GM23338 (cell line): ENCODE measurements at regions not wholly inside any gene's neighbourhood (a gene's known extent, or its start where the extent isn't known, plus 50 kb on each side); places are given as distances from the start of the nearest gene placed in this dataset.

Experiments
- ATAC-seq: fragments of 200-7000 bp; cut with Tn5 transposase; 3 replicates; pipeline ENCODE4 v1.9.1; 2020
- DNase-seq: peaks from one replicate; pipeline ENCODE4 v3.0.0-alpha.2; 2015; ENCODE audit warnings: low spot score
- H2AFZ ChIP-seq: fragments of 200-600 bp; sonication (generic); 2 replicates; pipeline ENCODE4 v1.8.0; 2016; ENCODE audit warnings: antibody characterized with exemption, mild to moderate bottlenecking, moderate library complexity
- H3F3A ChIP-seq: fragments of 200-600 bp; sonication (generic); replicated peaks from 2 replicates; pipeline ENCODE4 v1.8.0; 2017; ENCODE audit warnings: antibody characterized with exemption, mixed run types, low read depth
- H3K27ac ChIP-seq: fragments of 200-600 bp; sonication (generic); 2 replicates; pipeline ENCODE4 v1.6.1; 2016; ENCODE audit warnings: low read depth
- H3K27me3 ChIP-seq: fragments of 200-600 bp; sonication (generic); 2 replicates; pipeline ENCODE4 v1.8.0; 2016; ENCODE audit warnings: mild to moderate bottlenecking, mixed run types, moderate library complexity; ENCODE audit not compliant: insufficient read depth
- H3K36me3 ChIP-seq: fragments of 200-600 bp; sonication (generic); 2 replicates; pipeline ENCODE4 v1.8.0; 2016; ENCODE audit warnings: mild to moderate bottlenecking; ENCODE audit not compliant: insufficient read depth
- H3K4me1 ChIP-seq: fragments of 200-600 bp; sonication (generic); 2 replicates; pipeline ENCODE4 v1.8.0; 2016; ENCODE audit warnings: mild to moderate bottlenecking, moderate library complexity; ENCODE audit not compliant: insufficient read depth
- H3K4me2 ChIP-seq: fragments of 200-600 bp; sonication (generic); 2 replicates; pipeline ENCODE4 v1.7.1; 2017; ENCODE audit warnings: mixed run types
- H3K4me3 ChIP-seq: fragments of 200-600 bp; sonication (generic); 2 replicates; pipeline ENCODE4 v1.6.1; 2016; ENCODE audit warnings: mixed run types
- H3K79me2 ChIP-seq: fragments of 200-600 bp; sonication (generic); replicated peaks from 2 replicates; pipeline ENCODE4 v1.8.0; 2017; ENCODE audit warnings: mild to moderate bottlenecking; ENCODE audit not compliant: insufficient read depth
- H3K9me2 ChIP-seq: fragments of 200-600 bp; sonication (generic); 2 replicates; pipeline ENCODE4 v1.8.0; 2017; ENCODE audit not compliant: insufficient read depth
- H4K20me1 ChIP-seq: fragments of 200-600 bp; sonication (generic); replicated peaks from 2 replicates; pipeline ENCODE4 v1.8.0; 2017; ENCODE audit warnings: mild to moderate bottlenecking; ENCODE audit not compliant: insufficient read depth
- H3K27ac Mint-ChIP-seq: 2 replicates; pipeline ENCODE4 v1.8.0; 2020; ENCODE audit warnings: inconsistent platforms, mild to moderate bottlenecking, moderate library complexity, mixed read lengths
- H3K27me3 Mint-ChIP-seq: 3 replicates; pipeline ENCODE4 v1.8.0; 2022; ENCODE audit warnings: low read depth, mild to moderate bottlenecking, moderate library complexity, mixed read lengths, inconsistent platforms; ENCODE audit not compliant: insufficient read depth, poor library complexity
- H3K36me3 Mint-ChIP-seq: 3 replicates; pipeline ENCODE4 v1.8.0; 2021; ENCODE audit warnings: low read depth, mild to moderate bottlenecking, inconsistent platforms, moderate library complexity, mixed read lengths
- H3K4me1 Mint-ChIP-seq: 3 replicates; pipeline ENCODE4 v1.8.0; 2020; ENCODE audit warnings: mild to moderate bottlenecking, inconsistent platforms, mixed read lengths
- H3K4me3 Mint-ChIP-seq: 3 replicates; pipeline ENCODE4 v1.8.0; 2021; ENCODE audit warnings: moderate library complexity, mild to moderate bottlenecking, inconsistent platforms, mixed read lengths
- H3K9me3 Mint-ChIP-seq: 3 replicates; pipeline ENCODE4 v1.8.0; 2020; ENCODE audit warnings: moderate library complexity, mild to moderate bottlenecking, inconsistent platforms, mixed read lengths
- CREB1 ChIP-seq: fragments of 250-450 bp; sonication (Bioruptor Pico); IDR thresholded peaks from 2 replicates; pipeline ENCODE4 v1.5.0; 2020; ENCODE audit warnings: low read depth, mild to moderate bottlenecking, moderate library complexity
- EZH2 ChIP-seq: fragments of 200-600 bp; sonication (generic); IDR thresholded peaks from one replicate; pipeline ENCODE4 v1.8.0; 2017; ENCODE audit warnings: antibody characterized with exemption, mild to moderate bottlenecking, low read depth; ENCODE audit not compliant: unreplicated experiment
- EZH2phosphoT487 ChIP-seq: fragments of 200-600 bp; sonication (generic); IDR thresholded peaks from one replicate; pipeline ENCODE4 v1.8.1; 2018; ENCODE audit warnings: antibody characterized with exemption; ENCODE audit not compliant: unreplicated experiment
- JUNB ChIP-seq: IDR thresholded peaks from one replicate; pipeline ENCODE4 v1.6.1; 2016; ENCODE audit warnings: antibody characterized with exemption; ENCODE audit not compliant: unreplicated experiment
- NANOG ChIP-seq: IDR thresholded peaks from 2 replicates; pipeline ENCODE4 v1.6.1; 2016; ENCODE audit warnings: antibody characterized with exemption, borderline replicate concordance
- POLR2AphosphoS5 ChIP-seq: IDR thresholded peaks from 2 replicates; pipeline ENCODE4 v1.6.1; 2016; ENCODE audit warnings: antibody characterized with exemption, low read depth
- STAT1 ChIP-seq: IDR thresholded peaks from one replicate; pipeline ENCODE4 v1.6.1; 2016; ENCODE audit warnings: antibody characterized with exemption; ENCODE audit not compliant: unreplicated experiment
- ZNF114 ChIP-seq: fragments of 250-450 bp; sonication (Bioruptor Pico); IDR thresholded peaks from 2 replicates; pipeline ENCODE4 v1.5.0; 2020; ENCODE audit warnings: mild to moderate bottlenecking, moderate library complexity
- ZNF331 ChIP-seq: fragments of 250-450 bp; sonication (Bioruptor Pico); IDR thresholded peaks from 2 replicates; pipeline ENCODE4 v1.5.0; 2020; ENCODE audit warnings: low read depth, mild to moderate bottlenecking, moderate library complexity
- TF ChIP-seq, protein P1 (sequence below): IDR thresholded peaks from 2 replicates; pipeline ENCODE4 v1.6.1; 2016; ENCODE audit warnings: antibody characterized with exemption
- TF ChIP-seq, protein P2 (sequence below), 2 experiments: fragments of 200-600 bp in 1 of 2; sonication (generic) in 1 of 2; conservative IDR thresholded peaks; 2 replicates each; pipeline versions ENCODE4 v1.5.1 to v1.6.1; 2016 to 2017; ENCODE audit warnings: antibody characterized with exemption in 2 of 2, low read depth in 2 of 2, mild to moderate bottlenecking in 2 of 2, moderate library complexity in 1 of 2
- TF ChIP-seq, protein P3 (sequence below): IDR thresholded peaks from one replicate; pipeline ENCODE4 v1.6.1; 2018; ENCODE audit warnings: antibody characterized with exemption; ENCODE audit not compliant: unreplicated experiment

DNA sequence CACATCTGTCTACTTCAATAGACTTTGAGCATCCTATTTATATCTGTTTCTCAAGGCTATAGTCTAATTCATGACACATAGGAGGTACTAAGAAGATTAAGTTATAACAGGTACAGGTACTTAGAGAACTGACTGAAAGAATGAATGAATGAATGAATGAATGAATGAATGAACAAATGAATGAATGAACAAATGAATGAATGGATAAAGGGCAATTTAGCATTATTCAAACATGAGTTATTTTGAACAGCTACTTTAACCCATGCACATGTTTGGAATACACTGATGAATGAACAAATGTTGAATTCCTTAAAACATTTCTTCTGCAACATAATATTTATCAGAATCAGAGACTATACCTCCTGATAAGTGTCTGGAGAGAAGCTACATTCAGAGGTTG, 1165.6 kb upstream of the CDH8 start:
- no peaks in the 10 kb centered on the region for H3K27me3 Mint-ChIP-seq
- Histone ChIP-seq H3K4me3 (no peak overlapping the region), H4K20me1 (no peaks in the 10 kb centered on the region), H2AFZ (no peak overlapping the region), H3K36me3 (no peaks in the 10 kb centered on the region), H3K4me2 (no peak overlapping the region), H3K27me3 (no peaks in the 10 kb centered on the region), H3K4me1 (no peaks in the 10 kb centered on the region), H3K79me2 (no peaks in the 10 kb centered on the region), H3F3A (no peaks in the 10 kb centered on the region), H3K27ac (no peak overlapping the region), H3K9me2 (no peaks in the 10 kb centered on the region)
- no peak for ATAC-seq
- peaks cover 3% of the 10 kb centered on the region; the same call in 1 of the 3 replicates for H3K9me3 Mint-ChIP-seq
- TF ChIP-seq NANOG (no peak), EZH2 (no peak), EZH2phosphoT487 (no peak), CREB1 (CRISPR knock-in tag) (no peak), STAT1 (no peak), POLR2AphosphoS5 (no peak), ZNF331 (CRISPR knock-in tag) (no peak), ZNF114 (CRISPR knock-in tag) (no peak), JUNB (no peak)
- TF ChIP-seq, protein P1, sequence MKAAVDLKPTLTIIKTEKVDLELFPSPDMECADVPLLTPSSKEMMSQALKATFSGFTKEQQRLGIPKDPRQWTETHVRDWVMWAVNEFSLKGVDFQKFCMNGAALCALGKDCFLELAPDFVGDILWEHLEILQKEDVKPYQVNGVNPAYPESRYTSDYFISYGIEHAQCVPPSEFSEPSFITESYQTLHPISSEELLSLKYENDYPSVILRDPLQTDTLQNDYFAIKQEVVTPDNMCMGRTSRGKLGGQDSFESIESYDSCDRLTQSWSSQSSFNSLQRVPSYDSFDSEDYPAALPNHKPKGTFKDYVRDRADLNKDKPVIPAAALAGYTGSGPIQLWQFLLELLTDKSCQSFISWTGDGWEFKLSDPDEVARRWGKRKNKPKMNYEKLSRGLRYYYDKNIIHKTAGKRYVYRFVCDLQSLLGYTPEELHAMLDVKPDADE = no peak
- TF ChIP-seq, protein P2, sequence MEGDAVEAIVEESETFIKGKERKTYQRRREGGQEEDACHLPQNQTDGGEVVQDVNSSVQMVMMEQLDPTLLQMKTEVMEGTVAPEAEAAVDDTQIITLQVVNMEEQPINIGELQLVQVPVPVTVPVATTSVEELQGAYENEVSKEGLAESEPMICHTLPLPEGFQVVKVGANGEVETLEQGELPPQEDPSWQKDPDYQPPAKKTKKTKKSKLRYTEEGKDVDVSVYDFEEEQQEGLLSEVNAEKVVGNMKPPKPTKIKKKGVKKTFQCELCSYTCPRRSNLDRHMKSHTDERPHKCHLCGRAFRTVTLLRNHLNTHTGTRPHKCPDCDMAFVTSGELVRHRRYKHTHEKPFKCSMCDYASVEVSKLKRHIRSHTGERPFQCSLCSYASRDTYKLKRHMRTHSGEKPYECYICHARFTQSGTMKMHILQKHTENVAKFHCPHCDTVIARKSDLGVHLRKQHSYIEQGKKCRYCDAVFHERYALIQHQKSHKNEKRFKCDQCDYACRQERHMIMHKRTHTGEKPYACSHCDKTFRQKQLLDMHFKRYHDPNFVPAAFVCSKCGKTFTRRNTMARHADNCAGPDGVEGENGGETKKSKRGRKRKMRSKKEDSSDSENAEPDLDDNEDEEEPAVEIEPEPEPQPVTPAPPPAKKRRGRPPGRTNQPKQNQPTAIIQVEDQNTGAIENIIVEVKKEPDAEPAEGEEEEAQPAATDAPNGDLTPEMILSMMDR (conservative IDR thresholded peaks at IDR 0.05; ENCODE audit: low read depth in 2 of 2) = no peak
- TF ChIP-seq, protein P3, sequence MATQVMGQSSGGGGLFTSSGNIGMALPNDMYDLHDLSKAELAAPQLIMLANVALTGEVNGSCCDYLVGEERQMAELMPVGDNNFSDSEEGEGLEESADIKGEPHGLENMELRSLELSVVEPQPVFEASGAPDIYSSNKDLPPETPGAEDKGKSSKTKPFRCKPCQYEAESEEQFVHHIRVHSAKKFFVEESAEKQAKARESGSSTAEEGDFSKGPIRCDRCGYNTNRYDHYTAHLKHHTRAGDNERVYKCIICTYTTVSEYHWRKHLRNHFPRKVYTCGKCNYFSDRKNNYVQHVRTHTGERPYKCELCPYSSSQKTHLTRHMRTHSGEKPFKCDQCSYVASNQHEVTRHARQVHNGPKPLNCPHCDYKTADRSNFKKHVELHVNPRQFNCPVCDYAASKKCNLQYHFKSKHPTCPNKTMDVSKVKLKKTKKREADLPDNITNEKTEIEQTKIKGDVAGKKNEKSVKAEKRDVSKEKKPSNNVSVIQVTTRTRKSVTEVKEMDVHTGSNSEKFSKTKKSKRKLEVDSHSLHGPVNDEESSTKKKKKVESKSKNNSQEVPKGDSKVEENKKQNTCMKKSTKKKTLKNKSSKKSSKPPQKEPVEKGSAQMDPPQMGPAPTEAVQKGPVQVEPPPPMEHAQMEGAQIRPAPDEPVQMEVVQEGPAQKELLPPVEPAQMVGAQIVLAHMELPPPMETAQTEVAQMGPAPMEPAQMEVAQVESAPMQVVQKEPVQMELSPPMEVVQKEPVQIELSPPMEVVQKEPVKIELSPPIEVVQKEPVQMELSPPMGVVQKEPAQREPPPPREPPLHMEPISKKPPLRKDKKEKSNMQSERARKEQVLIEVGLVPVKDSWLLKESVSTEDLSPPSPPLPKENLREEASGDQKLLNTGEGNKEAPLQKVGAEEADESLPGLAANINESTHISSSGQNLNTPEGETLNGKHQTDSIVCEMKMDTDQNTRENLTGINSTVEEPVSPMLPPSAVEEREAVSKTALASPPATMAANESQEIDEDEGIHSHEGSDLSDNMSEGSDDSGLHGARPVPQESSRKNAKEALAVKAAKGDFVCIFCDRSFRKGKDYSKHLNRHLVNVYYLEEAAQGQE = no peak
- H3K4me3 Mint-ChIP-seq = no peak overlapping the region
- H3K4me1 Mint-ChIP-seq = no peaks in the 10 kb centered on the region
- H3K36me3 Mint-ChIP-seq = no peaks in the 10 kb centered on the region
- DNase-seq = no peak
- H3K27ac Mint-ChIP-seq = no peak overlapping the region
